HFF-Myc (cell line): ENCODE measurements at regions not wholly inside any gene's neighbourhood (a gene's known extent, or its start where the extent isn't known, plus 50 kb on each side); places are given as distances from the start of the nearest gene placed in this dataset.

Source experiments
- DNase-seq: peaks from one replicate; pipeline ENCODE4 v3.0.0-alpha.2; 2011; ENCODE audit warnings: low read depth; ENCODE audit errors: extremely low read depth
- H3K4me3 ChIP-seq: replicated peaks from 2 replicates; pipeline ENCODE4 v1.5.1; 2011; ENCODE audit warnings: low read depth, mild to moderate bottlenecking, control low read depth, low read length
- CTCF ChIP-seq: IDR thresholded peaks from 2 replicates; pipeline ENCODE4 v1.5.1; 2012; ENCODE audit warnings: mild to moderate bottlenecking, low read depth, low read length, control low read depth; ENCODE audit errors: missing control alignments

GRCh38 chr6:43846556-43846955 lies 76.5 kb downstream of the VEGFA start:
- no peak overlapping the region for H3K4me3 ChIP-seq
- DNase-seq, result no peak
- no peak for TF ChIP-seq CTCF

- no peak overlapping the region for H3K4me3 ChIP-seq
- no peak for TF ChIP-seq CTCF
- no peak for DNase-seq
Measured at GRCh38 chr6:43845646-43846045, 75.6 kb downstream of the VEGFA start.

GRCh38 chr6:43843669-43844171 lies 73.7 kb downstream of the VEGFA start:
- DNase-seq, result no peak
- H3K4me3 ChIP-seq, result no peak overlapping the region
- no peak for TF ChIP-seq CTCF

- no peak overlapping the region for H3K4me3 ChIP-seq
- DNase-seq, result no peak
- no peak for TF ChIP-seq CTCF
Measured at GRCh38 chr6:43843097-43843645, 73.2 kb downstream of the VEGFA start.

- no peak overlapping the region for H3K4me3 ChIP-seq
- no peak for DNase-seq
- TF ChIP-seq CTCF, result no peak
Measured at GRCh38 chr6:43842231-43842794, 72.3 kb downstream of the VEGFA start.

GRCh38 chr6:43840490-43841218 lies 70.6 kb downstream of the VEGFA start:
- no peak for DNase-seq
- H3K4me3 ChIP-seq, result no peak overlapping the region
- no peak for TF ChIP-seq CTCF
